ENCODE measurements at regions not wholly inside any gene's neighbourhood (a gene's known extent, or its start where the extent isn't known, plus 50 kb on each side); places are given as distances from the start of the nearest gene placed in this dataset.

DNA sequence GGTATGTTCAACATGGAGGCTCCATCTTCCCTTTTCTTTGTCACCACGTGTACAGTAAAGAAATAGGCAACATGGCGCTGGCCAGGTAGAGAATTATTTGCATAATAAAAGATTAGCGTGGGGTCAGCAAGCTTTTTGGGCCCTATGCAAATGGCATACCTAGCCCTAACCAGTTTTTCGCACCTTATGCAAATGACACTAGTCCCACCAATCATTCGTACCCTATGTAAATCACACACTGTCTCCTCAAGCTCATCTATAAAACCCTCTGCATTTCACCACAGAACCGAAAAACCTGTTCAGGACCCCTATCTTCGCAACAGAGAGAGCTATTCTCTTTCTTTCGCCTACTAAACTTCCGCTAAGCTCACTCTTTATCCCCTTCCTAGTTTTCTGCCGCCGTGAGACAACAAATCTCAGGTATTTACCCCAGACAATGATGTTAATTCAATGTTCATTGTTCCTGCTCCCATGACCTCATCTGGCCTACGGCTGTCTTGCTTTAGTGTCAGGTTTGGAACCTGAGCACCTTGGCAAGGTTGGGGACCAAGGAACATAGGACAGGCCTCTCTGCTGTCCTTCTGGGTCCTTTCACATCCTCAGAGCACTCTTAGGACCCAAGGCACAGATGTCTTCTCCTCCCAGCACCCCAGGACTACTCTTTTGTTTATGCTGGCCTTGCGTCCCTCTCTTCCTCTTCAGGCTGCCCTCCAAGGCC lies 180.7 kb upstream of the RAI14 start:
- ChIA-PET POLR2A (no interaction called here), CTCF (interaction anchor here (1.3 to 1.5 kb wide), 4 partner anchors 11 to 423 kb away, joined by 4 to 6 read pairs (median 4); no protein-coding TSS in a partner anchor)

DNA sequence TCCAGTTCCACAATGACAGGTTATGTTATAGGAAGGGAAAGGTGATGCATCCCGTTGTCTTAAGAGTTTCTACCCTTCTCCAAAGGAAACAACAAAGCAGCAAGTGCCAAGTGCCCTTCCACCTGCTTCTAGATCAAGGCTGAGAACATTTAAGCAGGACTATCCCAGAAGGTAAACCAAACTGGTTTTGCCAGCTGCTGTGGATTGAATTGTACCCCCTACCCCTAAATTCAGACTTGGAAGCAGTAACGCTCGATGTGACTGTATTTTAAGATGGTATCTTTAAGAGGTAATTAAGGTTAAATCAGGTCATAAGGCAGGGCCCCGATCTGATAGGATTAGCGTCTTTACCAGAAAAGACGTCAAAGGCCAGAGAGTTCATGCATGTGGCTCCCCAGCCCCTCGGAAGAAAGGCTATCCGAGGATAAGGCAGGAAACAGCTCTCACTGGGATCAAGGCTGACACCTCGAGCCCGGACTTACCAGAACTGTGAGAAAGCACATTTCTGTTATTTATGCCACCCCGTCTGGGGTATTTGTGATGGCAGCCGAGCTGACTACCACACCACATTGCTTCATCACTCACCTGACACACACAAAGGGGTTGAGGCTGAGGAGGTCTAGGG lies 179.1 kb upstream of the RAI14 start:
- POLR2A ChIA-PET: no interaction called here

GRCh38 chr5:34480810-34481528 lies 175.2 kb upstream of the RAI14 start:
- CTCF ChIA-PET: no interaction called here

More for the DNA sequence above, 179.1 kb upstream of the RAI14 start:
- CTCF ChIA-PET: interaction anchor here (0.9 kb wide), 1 partner anchor 9 kb away, joined by 3 read pairs; no protein-coding TSS in a partner anchor

DNA sequence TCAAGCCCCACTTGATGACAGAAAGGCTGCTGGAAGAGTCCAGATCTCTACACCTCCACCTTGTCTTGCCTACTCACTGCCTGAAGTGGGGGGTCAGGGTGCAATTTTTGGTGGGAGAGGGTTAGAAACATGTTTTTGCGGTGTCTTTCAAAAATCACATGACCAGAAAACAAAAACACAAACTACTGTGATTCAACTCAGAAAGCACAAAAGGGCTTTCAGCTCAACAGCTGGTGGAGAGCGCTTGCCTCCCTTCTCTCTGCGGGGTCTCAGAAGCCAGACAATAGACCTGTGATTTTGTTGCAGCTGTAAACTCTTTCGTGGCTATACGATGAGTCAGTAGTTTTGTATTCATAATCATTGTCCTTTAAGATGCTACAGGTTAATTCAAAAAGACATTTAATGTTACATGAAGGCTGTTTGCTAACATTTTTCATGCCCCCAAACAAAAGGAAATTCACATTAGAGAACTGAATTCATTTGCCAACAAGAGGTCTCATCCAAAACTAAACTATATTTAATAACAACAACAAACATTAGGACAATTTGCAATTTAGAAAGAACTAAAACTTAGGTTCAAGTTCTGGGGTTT lies 172.6 kb upstream of the RAI14 start:
- CTCF ChIA-PET: interaction anchor here (3.0 kb wide), 1 partner anchor 13 kb away, joined by 11 read pairs; no protein-coding TSS in a partner anchor
- POLR2A ChIA-PET: no interaction called here

More at GRCh38 chr5:34480810-34481528, 175.2 kb upstream of the RAI14 start:
- POLR2A ChIA-PET: no interaction called here

DNA sequence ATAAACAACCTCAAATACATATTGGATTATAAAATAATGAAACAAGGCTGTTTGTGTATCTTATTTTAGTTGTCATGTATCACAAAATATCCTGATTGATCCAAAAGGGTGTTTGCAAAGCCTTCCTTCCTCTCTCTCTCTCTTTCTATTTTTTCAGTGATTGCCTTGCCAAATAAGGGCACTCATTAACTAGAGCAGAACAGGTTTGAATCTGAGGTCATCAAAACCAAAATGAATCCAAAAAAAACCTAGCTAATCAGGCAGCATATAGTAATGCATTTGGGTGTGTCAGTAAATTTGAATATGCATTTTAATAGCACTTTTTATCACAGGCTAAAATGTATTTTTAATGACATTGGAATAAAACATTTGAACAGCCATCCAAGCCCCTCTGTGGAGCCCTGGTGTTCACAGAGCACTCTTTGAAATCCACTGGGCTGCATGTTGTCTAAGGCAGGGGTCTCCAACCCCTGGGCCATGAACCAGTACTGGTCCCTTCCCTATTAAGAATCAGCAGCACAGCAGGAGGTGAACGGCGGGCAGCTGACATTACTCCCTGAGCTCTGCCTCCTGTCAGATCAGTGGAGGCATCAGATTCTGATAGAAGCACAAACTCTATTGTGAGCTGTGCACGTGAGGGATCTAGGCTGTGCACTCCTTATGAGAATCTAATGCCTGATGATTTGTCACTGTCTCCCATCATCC lies 171.8 kb upstream of the RAI14 start:
- ChIA-PET POLR2A (no interaction called here), CTCF (interaction anchor here (0.9 to 3.0 kb wide), 2 partner anchors 12 to 519 kb away, joined by 3 to 11 read pairs; no protein-coding TSS in a partner anchor)

DNA sequence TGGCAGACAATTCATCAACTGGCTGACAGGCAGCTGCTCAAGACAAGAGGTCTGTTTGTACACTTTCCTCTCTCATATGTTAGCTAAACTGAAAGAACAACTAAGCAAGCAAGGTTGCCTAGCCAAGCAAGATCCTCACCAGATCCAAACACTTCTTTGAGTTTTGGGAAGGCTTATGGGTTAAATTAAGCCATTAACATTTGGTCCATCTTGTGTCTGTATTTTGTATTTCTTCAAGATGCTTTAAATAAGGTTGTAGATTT lies 170.4 kb upstream of the RAI14 start:
- CTCF ChIA-PET: interaction anchor here (0.7 to 3.0 kb wide), 7 partner anchors 9 to 418 kb away, joined by 3 to 11 read pairs (median 4); no protein-coding TSS in a partner anchor
- POLR2A ChIA-PET: no interaction called here

DNA sequence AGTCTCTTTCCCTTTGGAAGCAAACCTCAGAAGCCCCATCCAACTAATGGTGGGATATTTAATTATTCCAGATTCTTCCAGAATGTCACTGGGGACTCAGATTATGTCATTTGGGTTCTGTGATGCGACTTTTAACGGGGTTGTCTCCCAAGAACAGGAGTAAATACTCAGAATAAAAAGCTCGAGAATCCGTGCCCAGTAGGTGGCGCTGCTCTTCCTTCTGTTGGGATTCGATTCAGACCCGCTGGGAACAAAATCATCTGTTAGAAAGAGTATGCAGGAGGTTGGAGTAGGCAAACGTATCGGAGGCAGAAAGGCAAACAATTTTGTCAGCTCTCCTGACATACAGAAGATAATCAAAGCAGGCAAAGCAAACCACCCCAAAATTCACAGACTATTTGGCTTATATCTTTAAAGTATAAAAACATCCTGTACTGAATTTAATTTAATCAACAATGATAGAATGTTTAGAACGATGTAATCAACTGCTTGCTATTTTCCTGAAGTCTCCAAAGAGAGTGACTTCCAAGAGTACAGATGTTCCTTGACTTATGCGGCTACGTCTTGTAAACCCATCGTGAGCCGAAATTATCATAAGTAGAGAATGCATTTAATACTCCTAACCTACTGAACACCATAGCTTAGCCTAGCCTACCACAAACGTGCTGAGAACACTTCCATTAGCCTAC lies 169.8 kb upstream of the RAI14 start:
- POLR2A ChIA-PET: no interaction called here
- CTCF ChIA-PET: interaction anchor here (0.6 to 3.0 kb wide), 9 partner anchors 9 to 418 kb away, joined by 3 to 11 read pairs (median 6); no protein-coding TSS in a partner anchor

GRCh38 chr5:34486849-34487158 lies 169.3 kb upstream of the RAI14 start:
- CTCF ChIA-PET: interaction anchor here (0.5 to 3.0 kb wide), 7 partner anchors 10 to 524 kb away, joined by 3 to 11 read pairs (median 6); no protein-coding TSS in a partner anchor
- POLR2A ChIA-PET: no interaction called here

DNA sequence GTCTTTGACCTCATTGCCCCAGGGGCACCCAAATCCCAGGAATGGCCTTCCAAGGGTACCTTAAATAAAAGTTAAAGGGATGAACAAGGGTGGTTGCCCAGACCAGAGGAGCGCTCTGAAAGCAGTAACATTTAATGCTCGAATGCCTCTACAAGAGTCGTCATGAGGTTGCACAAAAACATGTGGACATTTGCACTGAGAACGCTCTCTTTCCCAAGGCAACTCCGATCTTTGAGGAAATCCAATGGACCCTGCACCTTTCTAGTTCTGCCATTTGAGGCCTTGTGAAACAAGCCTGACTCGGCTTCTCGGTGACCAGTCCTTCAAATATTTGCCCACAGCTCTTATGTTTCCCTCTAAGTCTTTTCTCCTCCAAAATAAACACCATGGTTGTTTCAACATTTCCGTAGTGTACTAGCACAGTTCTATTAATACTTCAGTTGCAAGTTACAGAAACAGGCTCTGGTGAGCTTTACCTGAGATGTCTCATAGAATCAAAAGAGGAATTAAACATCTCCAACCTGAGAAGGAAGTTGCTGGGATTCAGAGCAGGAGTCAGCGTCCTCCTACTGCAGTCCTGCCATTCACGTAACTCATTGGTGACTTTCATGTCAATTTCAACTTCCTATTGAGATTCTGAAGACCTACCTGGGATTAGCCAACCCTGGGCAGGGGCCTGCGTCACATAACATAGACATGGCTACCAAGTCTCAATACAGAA lies 168.8 kb upstream of the RAI14 start:
- ChIA-PET POLR2A (no interaction called here), CTCF (interaction anchor here (0.5 to 1.8 kb wide), 4 partner anchors 12 to 524 kb away, joined by 3 to 7 read pairs (median 6); no protein-coding TSS in a partner anchor)

DNA sequence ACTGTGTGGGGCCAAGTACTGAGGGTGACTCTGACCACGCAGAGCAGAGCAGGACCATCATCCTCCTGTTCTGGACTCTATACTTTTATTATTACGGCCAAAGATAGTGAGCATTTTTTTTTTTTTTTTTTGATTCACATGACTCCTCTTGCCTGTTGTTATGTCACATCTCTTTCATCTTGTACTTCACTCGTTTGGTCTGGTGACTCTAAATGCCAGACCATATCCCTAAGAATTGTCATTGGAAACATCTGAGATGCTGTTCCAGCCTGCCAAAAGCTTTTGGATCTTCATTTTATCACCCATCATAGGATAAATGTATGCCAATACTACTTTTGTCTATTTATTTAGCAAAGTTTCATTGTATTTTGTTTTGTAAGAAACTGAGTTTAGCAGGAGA lies 168.2 kb upstream of the RAI14 start:
- CTCF ChIA-PET: interaction anchor here (1.8 kb wide), 1 partner anchor 36 kb away, joined by 7 read pairs; no protein-coding TSS in a partner anchor
- POLR2A ChIA-PET: no interaction called here

DNA sequence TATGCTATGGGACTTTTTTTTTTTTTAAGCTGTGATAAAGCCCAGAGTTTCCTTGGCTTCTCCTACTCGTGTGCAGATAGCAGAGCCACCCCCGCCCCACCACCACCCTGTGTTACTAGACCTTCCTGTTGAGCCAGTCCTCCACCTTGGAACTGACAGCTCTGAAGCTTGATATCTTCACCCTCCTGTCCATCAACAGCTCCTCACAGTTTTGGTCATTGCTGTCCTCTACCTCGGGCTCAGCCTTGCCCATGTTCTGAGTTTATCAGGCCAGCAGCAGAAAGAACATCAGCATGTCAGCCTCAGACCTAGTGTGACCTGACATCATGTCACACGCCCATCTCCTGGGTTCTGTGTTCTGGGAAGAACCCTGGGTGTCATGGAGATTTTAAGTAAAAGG lies 167.1 kb upstream of the RAI14 start:
- CTCF ChIA-PET: no interaction called here
- POLR2A ChIA-PET: no interaction called here

- CTCF ChIA-PET: interaction anchor here (1.2 kb wide), 1 partner anchor 253 kb away, joined by 3 read pairs; no protein-coding TSS in a partner anchor
- POLR2A ChIA-PET: no interaction called here
These were observed 165.4 kb upstream of the RAI14 start for GRCh38 chr5:34490506-34491250.

- POLR2A ChIA-PET: no interaction called here
- CTCF ChIA-PET: interaction anchor here (1.2 kb wide), 1 partner anchor 252 kb away, joined by 3 read pairs; no protein-coding TSS in a partner anchor
These were observed 164.9 kb upstream of the RAI14 start for GRCh38 chr5:34491251-34491620.

DNA sequence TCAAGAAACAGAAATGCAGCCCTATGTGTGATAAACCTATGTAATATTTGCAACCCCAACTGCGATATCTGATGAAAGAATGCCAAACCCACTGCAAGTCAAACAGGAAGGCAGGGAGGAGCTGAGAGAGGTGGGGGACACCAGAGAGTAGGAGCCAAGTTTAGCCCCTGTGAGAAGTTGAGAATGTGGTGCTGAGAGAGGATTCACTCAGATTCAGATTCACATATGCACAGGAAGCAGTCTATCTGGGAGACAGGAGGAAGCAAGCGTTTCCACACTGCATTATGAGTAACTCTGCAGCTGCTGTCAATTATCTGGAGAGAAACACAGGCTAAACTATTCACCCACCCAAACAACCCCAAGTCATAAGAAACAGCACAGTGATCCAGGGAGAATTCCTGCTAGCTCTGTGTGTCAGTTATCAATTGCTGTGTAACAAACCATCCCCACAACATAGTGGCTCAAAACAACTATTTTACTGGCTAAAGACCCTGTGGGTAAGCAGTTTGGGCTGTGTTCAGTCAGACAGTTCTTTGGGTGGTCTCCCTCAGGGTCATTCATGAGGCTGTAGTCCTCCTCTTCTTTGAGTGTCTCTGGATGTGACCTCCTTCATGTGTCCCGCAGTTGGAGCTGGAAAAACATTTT lies 161.9 kb upstream of the RAI14 start:
- POLR2A ChIA-PET: no interaction called here
- CTCF ChIA-PET: interaction anchor here (0.6 kb wide), 1 partner anchor 468 kb away, joined by 3 read pairs; no protein-coding TSS in a partner anchor

- POLR2A ChIA-PET: no interaction called here
- CTCF ChIA-PET: interaction anchor here (2.5 kb wide), 1 partner anchor 10 kb away, joined by 11 read pairs; no protein-coding TSS in a partner anchor
These were observed 160.9 kb upstream of the RAI14 start for GRCh38 chr5:34495178-34495577.

GRCh38 chr5:34496260-34496691 lies 159.9 kb upstream of the RAI14 start:
- CTCF ChIA-PET: interaction anchor here (2.5 kb wide), 1 partner anchor 11 kb away, joined by 11 read pairs; no protein-coding TSS in a partner anchor

More at GRCh38 chr5:34496260-34496691, 159.9 kb upstream of the RAI14 start:
- POLR2A ChIA-PET: no interaction called here

Measured in activated CD8-positive, alpha-beta memory T cell treated with anti-CD3 and anti-CD28 coated beads for 36 hours (primary cell).